Gastroesophageal sphincter (tissue), 4 donors: ENCODE measurements at regions not wholly inside any gene's neighbourhood (a gene's known extent, or its start where the extent isn't known, plus 50 kb on each side); places are given as distances from the start of the nearest gene placed in this dataset.

Source experiments
- ATAC-seq: fragments of 150-250 bp; one replicate; pipeline ENCODE4 v1.9.1; 2016; ENCODE audit warnings: mild to moderate bottlenecking, moderate library complexity
- H3K27ac ChIP-seq, 4 donors: fragments of 200-600 bp; sonication (generic) in 3 of 4; 1 replicate in 3 of 4; 2 replicates in 1 of 4; pipeline ENCODE4 v1.5.1; 2016 to 2019
- H3K27me3 ChIP-seq: fragments of 200-600 bp; sonication (generic); one replicate; pipeline ENCODE4 v1.5.1; 2019
- H3K36me3 ChIP-seq, 2 donors: fragments of 200-600 bp; sonication (generic); one replicate each; pipeline ENCODE4 v1.5.1; 2019; ENCODE audit warnings: control low read depth in 1 of 2
- H3K4me1 ChIP-seq, 3 donors: fragments of 200-600 bp; sonication (generic); 1 replicate in 2 of 3; 2 replicates in 1 of 3; pipeline ENCODE4 v1.5.1; 2016 to 2019; ENCODE audit warnings: control low read depth in 2 of 3
- H3K4me3 ChIP-seq, 2 donors: fragments of 200-600 bp; sonication (generic); one replicate each; pipeline ENCODE4 v1.5.1; 2019; ENCODE audit warnings: mild to moderate bottlenecking in 1 of 2, moderate library complexity in 1 of 2
- H3K9me3 ChIP-seq, 3 donors: fragments of 200-600 bp; sonication (generic); one replicate each; pipeline ENCODE4 v1.5.1; 2017 to 2019; ENCODE audit warnings: control low read depth in 2 of 3
- CTCF ChIP-seq, 4 experiments: fragments of 200-600 bp in 2 of 4; fragments of 450-650 bp in 2 of 4; sonication (generic) in 1 of 4; IDR thresholded peaks; one replicate each; pipeline ENCODE4 v1.5.1; 2017 to 2019; ENCODE audit warnings: antibody characterized with exemption in 4 of 4, mild to moderate bottlenecking in 2 of 4, moderate library complexity in 2 of 4
- EP300 ChIP-seq: sonication (generic); formaldehyde crosslinking; IDR thresholded peaks from one replicate; pipeline ENCODE4 v1.6.1; 2017; ENCODE audit warnings: antibody characterized with exemption, mild to moderate bottlenecking
- POLR2A ChIP-seq, 2 donors: fragments of 450-650 bp; IDR thresholded peaks; one replicate each; pipeline ENCODE4 v1.6.1; 2017; ENCODE audit warnings: antibody characterized with exemption in 2 of 2, mild to moderate bottlenecking in 2 of 2, moderate library complexity in 1 of 2
- POLR2AphosphoS5 ChIP-seq: sonication (generic); formaldehyde crosslinking; IDR thresholded peaks from one replicate; pipeline ENCODE4 v1.6.1; 2017; ENCODE audit warnings: antibody characterized with exemption
- WGBS, 2 donors: methylation state at CpG; one replicate each; pipeline ENCODE4 v1.1.5; 2018; ENCODE audit warnings: low coverage in 1 of 2; 5-methylcytosine and 5-hydroxymethylcytosine counted together

GRCh38 chr7:32428546-32428945 is 61.6 kb downstream of the LSM5 start:
- WGBS, 2 donors: 4% methylated on average over 3 of the region's 13 CpGs; no CpG with 5 or more reads in 1 of the 2 donors
- peaks cover 0 to 8% (median 0%) of the 10 kb centered on the region in 3 donors for H3K4me1 ChIP-seq
- H3K27ac ChIP-seq: no peak overlapping the region
- H3K4me3 ChIP-seq: no peak overlapping the region
- no peaks in the 10 kb centered on the region for H3K36me3 ChIP-seq
- H3K27me3 ChIP-seq: peaks cover 72% of the 10 kb centered on the region
- ATAC-seq: no peak
- TF ChIP-seq POLR2A (IDR thresholded peaks at IDR 0.05) (no peak), POLR2AphosphoS5 (no peak), CTCF (IDR thresholded peaks at IDR 0.05) (no peak), EP300 (no peak)
- H3K9me3 ChIP-seq: peaks cover 0 to 25% (median 0%) of the 10 kb centered on the region in 3 donors

- no peak overlapping the region for H3K4me3 ChIP-seq
- TF ChIP-seq POLR2A (IDR thresholded peaks at IDR 0.05): no peak
- no peak for TF ChIP-seq EP300
- TF ChIP-seq CTCF (IDR thresholded peaks at IDR 0.05): peak in 2 of 4 experiments; percentile 19 to 21
- no peak for TF ChIP-seq POLR2AphosphoS5
- 11% methylated on average over 4 of the region's 48 CpGs; no CpG with 5 or more reads in 1 of the 2 donors for WGBS, 2 donors
- no peaks in the 10 kb centered on the region for H3K36me3 ChIP-seq
- H3K9me3 ChIP-seq: peaks cover 0 to 25% (median 0%) of the 10 kb centered on the region in 3 donors
- peaks cover 72% of the 10 kb centered on the region for H3K27me3 ChIP-seq
- peak; percentile 60 for ATAC-seq
- peaks cover 0 to 8% (median 0%) of the 10 kb centered on the region in 3 donors for H3K4me1 ChIP-seq
- H3K27ac ChIP-seq: no peak overlapping the region
Measured at GRCh38 chr7:32427769-32428291, 62.4 kb downstream of the LSM5 start.

GRCh38 chr7:32416846-32417245 is 73.3 kb downstream of the LSM5 start:
- TF ChIP-seq POLR2A (IDR thresholded peaks at IDR 0.05) (no peak), CTCF (IDR thresholded peaks at IDR 0.05) (no peak), EP300 (no peak), POLR2AphosphoS5 (no peak)
- no peaks in the 10 kb centered on the region for H3K36me3 ChIP-seq
- no peaks in the 10 kb centered on the region for H3K4me1 ChIP-seq
- no peak for ATAC-seq
- H3K27me3 ChIP-seq: peaks cover 41% of the 10 kb centered on the region
- WGBS, 2 donors: 78% methylated on average over 8 of the region's 8 CpGs; no CpG with 5 or more reads in 1 of the 2 donors
- H3K9me3 ChIP-seq: no peaks in the 10 kb centered on the region
- no peak overlapping the region for H3K27ac ChIP-seq
- no peak overlapping the region for H3K4me3 ChIP-seq

GRCh38 chr7:32415936-32416335 is 74.2 kb downstream of the LSM5 start:
- Histone ChIP-seq H3K27me3 (peaks cover 39% of the 10 kb centered on the region), H3K9me3 (no peaks in the 10 kb centered on the region), H3K4me3 (no peak overlapping the region), H3K27ac (no peak overlapping the region), H3K36me3 (no peaks in the 10 kb centered on the region), H3K4me1 (no peaks in the 10 kb centered on the region)
- TF ChIP-seq CTCF (IDR thresholded peaks at IDR 0.05) (no peak), EP300 (no peak), POLR2AphosphoS5 (no peak), POLR2A (IDR thresholded peaks at IDR 0.05) (no peak)
- WGBS, 2 donors: 77 to 100% methylated on average over 1 to 9 of the region's 10 CpGs
- ATAC-seq: no peak

- Histone ChIP-seq H3K27ac (no peak overlapping the region), H3K4me3 (no peak overlapping the region), H3K36me3 (no peaks in the 10 kb centered on the region), H3K4me1 (no peaks in the 10 kb centered on the region), H3K9me3 (no peaks in the 10 kb centered on the region), H3K27me3 (peaks cover 40% of the 10 kb centered on the region)
- no peak for TF ChIP-seq POLR2AphosphoS5
- no peak for TF ChIP-seq EP300
- no peak for TF ChIP-seq POLR2A (IDR thresholded peaks at IDR 0.05)
- no peak for TF ChIP-seq CTCF (IDR thresholded peaks at IDR 0.05)
- 40 to 45% methylated on average over 2 to 3 of the region's 6 CpGs for WGBS, 2 donors
- no peak for ATAC-seq
Measured at GRCh38 chr7:32415519-32415918, 74.7 kb downstream of the LSM5 start.
